H1 (cell line): ENCODE measurements at regions not wholly inside any gene's neighbourhood (a gene's known extent, or its start where the extent isn't known, plus 50 kb on each side); places are given as distances from the start of the nearest gene placed in this dataset.

Source experiments
- CTCF ChIA-PET: fragments of 300-600 bp; sonication (Branson Sonifier 250); formaldehyde crosslinking; loops from one replicate; lab custom pipeline; 2021; ENCODE audit not compliant: partially characterized antibody; lab: Charles Lee
- POLR2A ChIA-PET: fragments of 300-600 bp; sonication (Branson Sonifier 250); formaldehyde crosslinking; loops from one replicate; lab custom pipeline; 2021; ENCODE audit warnings: inconsistent platforms; ENCODE audit not compliant: partially characterized antibody; lab: Charles Lee
- DNase-seq, 2 experiments: peaks; one replicate each; pipeline versions ENCODE4 v3.0.0 to v3.0.0-alpha.2; 2010 to 2022; ENCODE audit warnings: low spot score in 2 of 2, low read depth in 1 of 2, mixed read lengths in 1 of 2
- FAIRE-seq: peaks from 2 replicates; lab custom pipeline; 2011; peaks lifted over from hg19 to GRCh38; lab: Jason Lieb, UNC
- H2AFZ ChIP-seq: 2 replicates; pipeline ENCODE4 v1.8.1; 2012; ENCODE audit warnings: low read length, inconsistent platforms
- H2AK5ac ChIP-seq: 2 replicates; pipeline ENCODE4 v1.6.1; 2013; ENCODE audit warnings: low read depth, low read length
- H2BK120ac ChIP-seq: replicated peaks from 2 replicates; pipeline ENCODE3; 2013; ENCODE audit warnings: low read depth, low read length, inconsistent platforms
- H2BK12ac ChIP-seq: 2 replicates; pipeline ENCODE4 v1.6.1; 2013; ENCODE audit warnings: low read depth, low read length
- H2BK15ac ChIP-seq: 2 replicates; pipeline ENCODE4 v1.6.1; 2013; ENCODE audit warnings: low read length
- H2BK20ac ChIP-seq: 2 replicates; pipeline ENCODE4 v1.6.1; 2013; ENCODE audit warnings: low read length
- H2BK5ac ChIP-seq: 2 replicates; pipeline ENCODE4 v1.6.1; 2013; ENCODE audit warnings: low read depth, low read length
- H3K14ac ChIP-seq: 2 replicates; pipeline ENCODE4 v1.6.1; 2013; ENCODE audit warnings: inconsistent platforms; ENCODE audit not compliant: insufficient read length
- H3K18ac ChIP-seq: 2 replicates; pipeline ENCODE4 v1.6.1; 2013; ENCODE audit warnings: low read length; ENCODE audit errors: extremely low read depth
- H3K23ac ChIP-seq: 2 replicates; pipeline ENCODE4 v1.6.1; 2013; ENCODE audit warnings: inconsistent platforms; ENCODE audit not compliant: insufficient read length
- H3K23me2 ChIP-seq: 2 replicates; pipeline ENCODE4 v1.6.1; 2013; ENCODE audit warnings: low read depth, low read length
- H3K27ac ChIP-seq: 2 replicates; pipeline ENCODE4 v1.6.1; 2011; ENCODE audit warnings: low read depth, low read length, inconsistent platforms
- H3K27me3 ChIP-seq, 4 experiments: replicated peaks in 1 of 4; 1 replicate in 1 of 4; 2 replicates in 3 of 4; pipeline versions ENCODE4 v1.6.1 to v1.8.1; 2011 to 2013; ENCODE audit warnings: low read length in 3 of 4, mild to moderate bottlenecking in 3 of 4, inconsistent platforms in 2 of 4, mixed read lengths in 2 of 4, moderate library complexity in 1 of 4; ENCODE audit not compliant: control insufficient read depth in 3 of 4, insufficient read depth in 3 of 4; ENCODE audit errors: extremely low read depth in 1 of 4
- H3K36me3 ChIP-seq, 4 experiments: 2 replicates each; pipeline versions ENCODE4 v1.6.1 to v1.8.1; 2011 to 2013; ENCODE audit warnings: mild to moderate bottlenecking in 4 of 4, low read length in 3 of 4, moderate library complexity in 2 of 4, control low read depth in 1 of 4, inconsistent platforms in 1 of 4; ENCODE audit not compliant: insufficient read depth in 4 of 4, control insufficient read depth in 2 of 4
- H3K4ac ChIP-seq: replicated peaks from 2 replicates; pipeline ENCODE3; 2013; ENCODE audit warnings: low read length, low read depth, mixed read lengths, inconsistent platforms; ENCODE audit not compliant: insufficient read length
- H3K4me1 ChIP-seq, 4 experiments: replicated peaks in 1 of 4; 1 replicate in 1 of 4; 2 replicates in 3 of 4; pipeline versions ENCODE4 v1.6.1 to v1.8.1; 2011 to 2013; ENCODE audit warnings: low read length in 3 of 4, inconsistent platforms in 2 of 4, mixed read lengths in 1 of 4; ENCODE audit not compliant: insufficient read depth in 4 of 4, control insufficient read depth in 3 of 4
- H3K4me2 ChIP-seq, 2 experiments: 2 replicates each; pipeline versions ENCODE4 v1.6.1 to v1.8.1; 2011 to 2013; ENCODE audit warnings: low read depth in 2 of 2, low read length in 2 of 2, control low read depth in 1 of 2, inconsistent platforms in 1 of 2, mild to moderate bottlenecking in 1 of 2; ENCODE audit not compliant: insufficient read depth in 1 of 2
- H3K4me3 ChIP-seq, 4 experiments: fragments of 200-600, 300-600 bp in 1 of 4; sonication (generic), shearing (Covaris generic), sonication (Bioruptor Twin) in 1 of 4; 2 replicates each; pipeline versions ENCODE4 v1.5.1 to v1.8.1; 2011 to 2016; ENCODE audit warnings: low read length in 4 of 4, low read depth in 3 of 4, control low read depth in 2 of 4, inconsistent platforms in 2 of 4, mild to moderate bottlenecking in 2 of 4, mixed read lengths in 1 of 4, moderate library complexity in 1 of 4; ENCODE audit not compliant: insufficient read depth in 2 of 4; ENCODE audit errors: extremely low read depth in 1 of 4
- H3K56ac ChIP-seq: replicated peaks from 2 replicates; pipeline ENCODE3; 2013; ENCODE audit warnings: low read depth, mild to moderate bottlenecking, mixed read lengths, low read length, inconsistent platforms; ENCODE audit not compliant: insufficient read length
- H3K79me1 ChIP-seq: 2 replicates; pipeline ENCODE4 v1.6.1; 2013; ENCODE audit warnings: low read depth, low read length, control low read depth
- H3K79me2 ChIP-seq, 2 experiments: 2 replicates each; pipeline versions ENCODE4 v1.6.1 to v1.8.1; 2012 to 2013; ENCODE audit warnings: low read length in 2 of 2, mild to moderate bottlenecking in 2 of 2, inconsistent platforms in 1 of 2; ENCODE audit not compliant: insufficient read depth in 2 of 2, control insufficient read depth in 1 of 2
- H3K9ac ChIP-seq, 4 experiments: replicated peaks in 1 of 4; 1 replicate in 1 of 4; 2 replicates in 3 of 4; pipeline versions ENCODE4 v1.6.1 to v1.8.1; 2011 to 2013; ENCODE audit warnings: low read depth in 3 of 4, low read length in 3 of 4, control low read depth in 2 of 4, mild to moderate bottlenecking in 2 of 4, moderate library complexity in 2 of 4, inconsistent platforms in 1 of 4; ENCODE audit errors: extremely low read depth in 1 of 4
- H3K9me3 ChIP-seq, 2 experiments: 2 replicates each; pipeline versions ENCODE4 v1.6.1 to v1.8.1; 2012 to 2013; ENCODE audit warnings: mild to moderate bottlenecking in 2 of 2, moderate library complexity in 2 of 2, control low read depth in 1 of 2, inconsistent platforms in 1 of 2, low read depth in 1 of 2, low read length in 1 of 2, mixed read lengths in 1 of 2; ENCODE audit not compliant: insufficient read depth in 2 of 2
- H4K20me1 ChIP-seq, 2 experiments: replicated peaks in 1 of 2; 2 replicates each; pipeline versions ENCODE3 to v1.8.1; 2011 to 2013; ENCODE audit warnings: inconsistent platforms in 2 of 2, low read length in 2 of 2, mild to moderate bottlenecking in 1 of 2; ENCODE audit not compliant: insufficient read depth in 2 of 2, control insufficient read depth in 1 of 2
- H4K5ac ChIP-seq: 2 replicates; pipeline ENCODE4 v1.6.1; 2013; ENCODE audit warnings: low read length, low read depth, mixed read lengths, inconsistent platforms; ENCODE audit not compliant: insufficient read length
- H4K8ac ChIP-seq: 2 replicates; pipeline ENCODE4 v1.8.0; 2013; ENCODE audit warnings: mild to moderate bottlenecking, moderate library complexity, low read length, inconsistent platforms; ENCODE audit not compliant: insufficient read depth; ENCODE audit errors: extremely low read depth
- H4K91ac ChIP-seq: replicated peaks from 2 replicates; pipeline ENCODE3; 2013; ENCODE audit warnings: low read length, mixed read lengths, inconsistent platforms; ENCODE audit not compliant: insufficient read length
- BACH1 ChIP-seq: IDR thresholded peaks from 2 replicates; pipeline ENCODE4 v1.6.1; 2012; ENCODE audit warnings: low read length, improper control_type of control experiment
- CBX8 ChIP-seq: fragments of 300-800, 300-1000 bp; sonication (generic); IDR thresholded peaks from 2 replicates; pipeline ENCODE4 v1.7.1; 2016; ENCODE audit warnings: low read depth, low read length, borderline replicate concordance
- CHD2 ChIP-seq: IDR thresholded peaks from 2 replicates; pipeline ENCODE4 v1.6.1; 2012; ENCODE audit warnings: low read length, improper control_type of control experiment
- CREB1 ChIP-seq: IDR thresholded peaks from 2 replicates; pipeline ENCODE4 v1.6.1; 2012; ENCODE audit warnings: inconsistent platforms
- EP300 ChIP-seq, 2 experiments: IDR thresholded peaks; 1 replicate in 1 of 2; 2 replicates in 1 of 2; pipeline ENCODE4 v1.6.1; 2011 to 2012; ENCODE audit warnings: low read depth in 2 of 2, low read length in 2 of 2, mild to moderate bottlenecking in 2 of 2, borderline replicate concordance in 1 of 2, inconsistent platforms in 1 of 2, moderate library complexity in 1 of 2
- EZH2 ChIP-seq: fragments of 200-600 bp; sonication (generic); IDR thresholded peaks from 2 replicates; pipeline ENCODE4 v1.7.1; 2012; ENCODE audit warnings: low read depth, mild to moderate bottlenecking, moderate library complexity, low read length, inconsistent platforms; ENCODE audit not compliant: severe bottlenecking
- GABPA ChIP-seq: IDR thresholded peaks from 2 replicates; pipeline ENCODE4 v1.6.1; 2011; ENCODE audit warnings: mild to moderate bottlenecking, low read length, moderate library complexity, borderline replicate concordance; ENCODE audit not compliant: insufficient read depth
- HDAC2 ChIP-seq, 2 experiments: fragments of 300-600 bp in 1 of 2; sonication (generic) in 1 of 2; IDR thresholded peaks; 2 replicates each; pipeline ENCODE4 v1.6.1; 2011 to 2012; ENCODE audit warnings: low read depth in 2 of 2, low read length in 2 of 2, mild to moderate bottlenecking in 2 of 2, moderate library complexity in 2 of 2, borderline replicate concordance in 1 of 2, inconsistent platforms in 1 of 2
- RXRA ChIP-seq: IDR thresholded peaks from 2 replicates; pipeline ENCODE4 v1.6.1; 2011; ENCODE audit warnings: low read depth, mild to moderate bottlenecking, low read length, moderate library complexity; ENCODE audit not compliant: insufficient read depth
- SP4 ChIP-seq: IDR thresholded peaks from 2 replicates; pipeline ENCODE4 v1.6.1; 2012; ENCODE audit warnings: low read length, inconsistent platforms
- SUZ12 ChIP-seq: fragments of 200-600 bp; sonication (generic); IDR thresholded peaks from 2 replicates; pipeline ENCODE4 v1.6.1; 2012; ENCODE audit warnings: mild to moderate bottlenecking, inconsistent platforms, low read length, moderate library complexity, mixed read lengths
- TAF1 ChIP-seq: IDR thresholded peaks from 2 replicates; pipeline ENCODE4 v1.6.1; 2011; ENCODE audit warnings: mild to moderate bottlenecking, low read depth, low read length
- TAF7 ChIP-seq: optimal IDR thresholded peaks from 2 replicates; pipeline ENCODE3; 2011; ENCODE audit warnings: low read depth, mild to moderate bottlenecking, inconsistent platforms, low read length, moderate library complexity, borderline replicate concordance
- WGBS, 2 experiments: shearing (Covaris generic) in 1 of 2; methylation state at CpG; one replicate each; pipeline versions ENCODE4 v1.1.6 to v1.1.7; 2013 to 2015; ENCODE audit warnings: low lambda C conversion rate in 2 of 2, mixed read lengths in 2 of 2, inconsistent platforms in 1 of 2, low coverage in 1 of 2, missing lambda C conversion rate in 1 of 2; ENCODE audit not compliant: insufficient replicate concordance in 2 of 2, insufficient coverage in 1 of 2, insufficient read length in 1 of 2; ENCODE audit errors: extremely low coverage in 1 of 2, missing lambda C conversion rate in 1 of 2; 5-methylcytosine and 5-hydroxymethylcytosine counted together
- TF ChIP-seq, protein P1 (sequence below): IDR thresholded peaks from 2 replicates; pipeline ENCODE4 v1.6.1; 2011; ENCODE audit warnings: low read length, improper control_type of control experiment

GRCh38 chr15:62879770-62880169 lies 162.8 kb upstream of the TPM1 start:
- H4K91ac ChIP-seq = no peak overlapping the region
- no peak overlapping the region for H2BK5ac ChIP-seq
- no peak overlapping the region for H2BK15ac ChIP-seq
- no peak overlapping the region for H3K18ac ChIP-seq
- DNase-seq = no peak
- H3K4me2 ChIP-seq = no peak overlapping the region
- H2BK12ac ChIP-seq = no peak overlapping the region
- no peak overlapping the region for H4K5ac ChIP-seq
- H3K23ac ChIP-seq = no peak overlapping the region
- peaks cover 6 to 19% (median 7%) of the 10 kb centered on the region in 4 experiments for H3K4me1 ChIP-seq
- no peak overlapping the region for H3K14ac ChIP-seq
- no peak overlapping the region for H2BK20ac ChIP-seq
- no peak overlapping the region for H3K4me3 ChIP-seq
- no peak overlapping the region for H2AK5ac ChIP-seq
- no peak overlapping the region for H2BK120ac ChIP-seq
- no peaks in the 10 kb centered on the region for H3K27me3 ChIP-seq
- no peaks in the 10 kb centered on the region for H3K23me2 ChIP-seq
- no peaks in the 10 kb centered on the region for H3K36me3 ChIP-seq
- no peak overlapping the region for H2AFZ ChIP-seq
- H3K27ac ChIP-seq = no peak overlapping the region
- POLR2A ChIA-PET = interaction anchor here (1.1 kb wide), 1 partner anchor 23 kb away, joined by 3 read pairs; no protein-coding TSS in a partner anchor
- no peak overlapping the region; a peak in 1 of 7 replicates for H3K9ac ChIP-seq
- H3K9me3 ChIP-seq = no peaks in the 10 kb centered on the region
- CTCF ChIA-PET = interaction anchor here (0.6 kb wide), 1 partner anchor 95 kb away, joined by 3 read pairs; no protein-coding TSS in a partner anchor
- H4K20me1 ChIP-seq = no peaks in the 10 kb centered on the region
- TF ChIP-seq SP4 = no peak
- TF ChIP-seq SUZ12 = no peak
- TF ChIP-seq TAF1 = no peak
- TF ChIP-seq RXRA = no peak
- TF ChIP-seq CBX8 = no peak
- no peak for TF ChIP-seq GABPA
- TF ChIP-seq EP300 (IDR thresholded peaks at IDR 0.05; ENCODE audit: borderline replicate concordance in 1 of 2, low read depth in 2 of 2, low read length in 2 of 2) = no peak
- no peak for TF ChIP-seq EZH2
- no peak for TF ChIP-seq BACH1
- no peak for TF ChIP-seq CREB1
- no peak for TF ChIP-seq HDAC2 (IDR thresholded peaks at IDR 0.05; ENCODE audit: borderline replicate concordance in 1 of 2, low read depth in 2 of 2, low read length in 2 of 2)
- no peak for TF ChIP-seq TAF7
- TF ChIP-seq CHD2 = no peak
- TF ChIP-seq, protein P1, sequence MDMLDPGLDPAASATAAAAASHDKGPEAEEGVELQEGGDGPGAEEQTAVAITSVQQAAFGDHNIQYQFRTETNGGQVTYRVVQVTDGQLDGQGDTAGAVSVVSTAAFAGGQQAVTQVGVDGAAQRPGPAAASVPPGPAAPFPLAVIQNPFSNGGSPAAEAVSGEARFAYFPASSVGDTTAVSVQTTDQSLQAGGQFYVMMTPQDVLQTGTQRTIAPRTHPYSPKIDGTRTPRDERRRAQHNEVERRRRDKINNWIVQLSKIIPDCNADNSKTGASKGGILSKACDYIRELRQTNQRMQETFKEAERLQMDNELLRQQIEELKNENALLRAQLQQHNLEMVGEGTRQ = no peak
- no peak overlapping the region for H4K8ac ChIP-seq
- no peak for FAIRE-seq
- no peak overlapping the region for H3K56ac ChIP-seq
- 69% methylated on average over 8 of the region's 8 CpGs; no CpG with 5 or more reads in 1 of the 2 experiments for WGBS, 2 experiments
- H3K79me2 ChIP-seq = no peaks in the 10 kb centered on the region
- H3K79me1 ChIP-seq = no peaks in the 10 kb centered on the region
- no peak overlapping the region for H3K4ac ChIP-seq
